NCI-H128 (cell line): ENCODE measurements at regions not wholly inside any gene's neighbourhood (a gene's known extent, or its start where the extent isn't known, plus 50 kb on each side); places are given as distances from the start of the nearest gene placed in this dataset.

ENCODE experiments used
- DNase-seq: peaks from one replicate; lab custom pipeline; 2025; ENCODE audit not compliant: unreplicated experiment; lab: John Stamatoyannopoulos, UW

DNA sequence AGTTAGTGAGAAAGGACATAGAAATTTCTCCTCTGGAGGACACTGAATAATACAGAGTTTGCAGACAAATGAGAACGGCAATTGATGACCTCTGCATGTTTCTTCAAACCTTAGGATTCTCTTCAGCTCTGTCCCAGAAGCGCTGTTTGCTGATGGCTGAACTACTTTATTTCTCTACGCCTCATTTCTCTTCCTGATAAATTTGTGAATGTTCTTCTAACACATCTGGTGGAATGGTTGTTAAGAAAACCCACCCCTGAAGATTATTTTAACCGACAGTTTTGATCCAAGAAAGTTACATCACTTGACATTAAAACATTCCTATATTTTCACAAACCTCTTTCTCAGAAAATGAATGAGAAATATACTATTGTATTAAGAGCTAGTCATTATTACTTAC is 1150.6 kb downstream of the DTWD2 start:
- no peak for DNase-seq

DNA sequence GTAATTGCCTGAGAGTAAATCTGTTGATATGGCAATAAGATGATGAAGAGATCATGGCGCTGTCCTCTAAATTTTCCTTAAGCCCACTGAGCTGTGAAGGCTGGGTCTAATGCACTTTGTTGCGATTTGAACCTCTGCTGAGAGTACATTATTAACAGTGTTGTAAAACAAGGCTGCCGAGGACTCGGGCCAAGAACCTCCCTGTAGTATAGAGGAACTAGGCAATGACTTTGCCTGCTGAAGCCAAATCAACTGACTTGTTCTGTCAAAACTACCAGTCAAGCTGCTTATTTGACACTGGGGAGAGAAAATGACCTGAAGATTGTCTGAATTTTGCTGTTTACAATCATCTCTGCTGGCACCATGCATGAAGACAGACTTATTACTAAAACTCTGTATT is 1154.7 kb downstream of the DTWD2 start:
- DNase-seq: no peak

DNA sequence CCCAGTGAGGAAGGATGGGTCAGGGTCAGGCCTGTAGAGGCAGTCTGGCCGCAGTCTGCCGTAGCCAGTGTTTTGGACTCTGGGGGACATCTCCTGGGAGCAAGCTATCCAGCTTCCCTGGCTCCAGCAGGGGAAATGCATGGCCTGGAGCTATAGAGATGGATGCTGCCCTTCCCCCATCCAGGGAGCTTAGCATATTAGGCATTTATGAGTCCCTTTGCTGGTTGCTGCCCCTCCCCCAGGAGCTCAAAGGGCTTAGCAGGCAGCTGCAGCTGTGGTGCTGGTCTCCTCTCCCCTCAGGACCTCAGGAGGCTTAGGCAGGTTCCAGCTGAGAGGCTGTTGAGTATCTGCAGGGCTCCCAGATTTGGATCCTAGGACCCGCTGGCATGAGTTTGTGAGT is 1158.7 kb downstream of the DTWD2 start:
- DNase-seq: no peak

DNA sequence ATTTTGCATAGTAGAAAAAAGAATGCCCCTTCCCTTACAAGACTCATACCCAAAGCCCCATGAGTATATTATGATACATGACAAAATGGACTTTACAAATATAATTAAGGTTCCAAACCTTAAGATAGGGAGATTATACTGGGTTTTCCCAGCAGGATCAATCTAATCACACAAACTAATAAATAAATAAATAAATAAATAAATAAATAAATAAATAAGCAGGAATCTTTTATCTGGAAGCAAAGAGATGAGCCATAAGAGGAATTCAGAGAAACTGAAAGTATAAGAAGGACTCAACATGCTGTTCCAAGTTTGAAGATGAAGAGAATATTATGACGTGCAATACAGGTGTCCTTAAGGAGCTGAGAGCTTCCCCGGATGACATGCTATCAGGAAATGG is 1174.5 kb downstream of the DTWD2 start:
- DNase-seq: no peak

DNA sequence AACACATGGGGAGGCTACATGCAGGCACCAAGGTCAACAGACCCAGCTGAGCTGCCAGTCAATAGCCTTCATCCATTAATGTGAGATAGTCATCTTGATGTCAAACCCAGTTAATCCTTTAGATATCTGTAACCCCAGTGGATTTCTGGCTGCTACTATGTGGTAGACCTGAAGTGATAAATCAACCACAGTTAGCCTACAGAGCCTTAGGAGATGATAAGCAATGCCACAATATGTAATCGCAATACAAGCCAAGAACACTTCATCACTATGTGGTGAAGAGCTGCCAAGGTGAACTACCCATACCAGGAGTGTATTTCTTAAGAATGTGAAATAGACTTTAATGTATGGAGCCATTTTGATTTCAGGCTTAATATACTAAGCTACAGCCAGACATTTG is 1175.5 kb downstream of the DTWD2 start:
- DNase-seq: no peak

DNA sequence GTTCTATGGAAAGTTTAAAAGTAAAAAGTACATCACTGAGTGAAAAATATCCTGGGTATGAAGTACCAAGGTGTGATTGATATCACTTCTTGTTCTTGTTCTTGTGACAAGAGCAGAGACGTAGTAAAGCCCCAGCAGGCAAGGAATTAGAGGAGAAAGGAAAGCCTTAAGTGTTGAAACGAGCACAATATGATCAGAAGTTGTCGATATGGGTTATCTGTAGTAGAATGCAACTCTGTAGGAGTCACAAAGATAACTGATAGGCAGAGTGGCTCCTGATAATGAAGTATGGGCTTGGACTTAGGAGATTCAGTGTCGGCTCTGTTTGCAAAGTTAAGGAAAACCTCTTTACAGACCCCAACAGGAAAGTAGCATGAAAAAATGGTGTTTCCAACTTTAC is 1179.1 kb downstream of the DTWD2 start:
- no peak for DNase-seq

DNA sequence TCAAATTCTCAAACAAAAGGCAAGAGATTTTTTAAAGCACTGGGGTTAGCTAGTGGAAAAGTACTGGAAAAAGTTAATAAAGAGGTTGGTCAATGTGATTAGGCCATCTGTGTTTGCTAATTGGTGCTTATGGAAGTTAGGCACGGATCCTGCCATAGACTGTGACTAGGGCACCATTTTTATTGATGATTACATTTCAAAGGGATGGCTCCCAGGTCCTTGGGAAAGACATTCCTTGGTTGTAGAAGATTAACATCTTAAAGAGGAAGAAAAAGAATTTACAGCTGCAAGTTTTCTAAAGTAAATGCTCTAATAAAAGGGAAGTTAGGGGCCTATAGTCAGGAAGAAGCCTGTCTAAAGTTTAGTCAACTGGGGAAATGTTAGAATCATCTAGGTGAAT is 1183.3 kb downstream of the DTWD2 start:
- no peak for DNase-seq

DNA sequence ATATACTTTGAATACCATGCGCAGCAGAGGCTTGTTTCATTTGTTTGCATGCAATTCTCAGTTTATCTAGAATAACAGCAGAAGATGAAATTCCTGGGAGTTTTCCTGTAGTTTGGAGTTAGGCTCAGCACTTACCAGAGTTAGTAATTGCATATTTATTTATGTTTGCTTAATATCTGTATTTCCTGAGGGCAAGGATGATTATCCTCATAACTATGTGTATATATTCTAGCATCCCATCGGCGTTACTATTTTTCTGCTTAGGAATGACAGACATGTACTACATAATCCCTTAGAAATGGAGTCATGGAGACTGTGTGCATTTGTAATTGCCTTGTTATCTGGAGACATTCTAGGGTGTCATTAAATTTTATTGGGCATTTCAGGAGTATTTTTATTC is 1184.8 kb downstream of the DTWD2 start:
- no peak for DNase-seq

DNA sequence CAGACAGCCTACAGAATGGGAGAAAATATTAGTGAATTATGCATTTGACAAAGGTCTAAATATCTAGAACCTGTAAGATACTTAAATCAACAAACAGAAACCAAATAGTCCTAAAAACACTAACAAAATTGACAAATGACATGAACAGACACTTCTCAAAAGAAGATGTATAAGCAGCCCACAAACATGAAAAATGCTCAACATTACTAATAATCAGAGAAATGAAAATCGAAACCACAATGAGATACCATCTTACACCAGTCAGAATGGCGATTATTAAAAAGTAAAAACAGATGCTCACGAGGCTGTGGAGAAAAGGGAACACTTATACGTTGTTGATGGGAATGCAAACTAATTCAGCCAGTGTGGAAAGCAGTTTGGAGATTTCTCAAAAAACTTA is 1186.8 kb downstream of the DTWD2 start:
- DNase-seq: no peak

DNA sequence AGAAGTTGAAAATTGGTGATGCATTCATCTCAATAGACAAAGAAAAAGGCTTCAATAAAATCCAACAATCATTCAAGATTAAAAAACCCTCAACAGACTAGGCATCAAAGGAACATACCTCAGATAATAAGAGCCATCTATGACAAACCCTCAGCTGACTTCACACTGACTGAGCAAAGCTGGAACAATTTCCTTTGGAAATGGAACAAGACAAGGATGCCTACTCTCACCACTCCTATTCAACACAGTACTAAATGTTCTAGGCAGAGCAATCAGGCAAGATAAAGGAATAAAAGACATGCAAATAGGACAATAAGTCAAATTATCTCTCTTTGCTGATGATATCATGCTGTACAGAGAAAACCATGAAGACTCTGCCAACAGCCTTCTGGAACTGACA is 1188.1 kb downstream of the DTWD2 start:
- no peak for DNase-seq

DNA sequence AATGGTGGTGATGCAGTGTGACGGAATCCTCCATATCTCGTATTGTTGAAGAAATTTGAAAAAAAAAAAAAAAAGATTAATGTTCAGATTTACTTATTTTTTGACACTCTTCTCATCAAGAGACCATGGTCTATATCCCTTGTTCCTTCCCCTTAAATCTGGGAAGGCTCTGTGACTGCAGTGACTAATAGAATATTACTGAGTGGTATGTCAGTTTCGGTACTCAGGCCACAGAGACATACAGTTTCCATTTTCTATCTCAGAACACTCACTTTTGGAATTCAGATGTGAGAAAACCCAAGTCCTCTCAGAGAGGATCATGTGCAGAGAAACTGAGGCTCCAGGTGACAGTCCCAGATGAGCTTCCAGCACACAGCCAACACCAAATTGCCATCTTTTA is 1193.5 kb downstream of the DTWD2 start:
- DNase-seq: no peak

DNA sequence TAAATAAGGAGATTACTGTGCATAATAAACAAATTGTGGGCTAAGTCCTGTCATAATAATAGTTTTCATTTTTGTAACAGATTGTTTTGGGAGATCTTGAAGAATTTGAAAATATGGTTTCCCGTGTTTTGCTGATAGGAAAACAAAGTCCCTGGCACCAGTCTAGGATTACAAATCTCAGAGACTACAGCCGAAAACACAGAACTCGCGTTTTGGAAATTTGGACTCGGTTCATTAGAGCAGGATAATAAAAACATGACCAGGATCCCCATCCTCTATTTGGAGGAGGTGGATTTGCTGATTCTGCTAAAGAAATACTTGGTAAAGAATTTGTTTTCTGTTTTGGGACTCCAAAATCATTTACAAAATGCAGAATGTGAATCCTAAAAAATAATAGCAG is 1194.4 kb downstream of the DTWD2 start:
- DNase-seq: no peak

DNA sequence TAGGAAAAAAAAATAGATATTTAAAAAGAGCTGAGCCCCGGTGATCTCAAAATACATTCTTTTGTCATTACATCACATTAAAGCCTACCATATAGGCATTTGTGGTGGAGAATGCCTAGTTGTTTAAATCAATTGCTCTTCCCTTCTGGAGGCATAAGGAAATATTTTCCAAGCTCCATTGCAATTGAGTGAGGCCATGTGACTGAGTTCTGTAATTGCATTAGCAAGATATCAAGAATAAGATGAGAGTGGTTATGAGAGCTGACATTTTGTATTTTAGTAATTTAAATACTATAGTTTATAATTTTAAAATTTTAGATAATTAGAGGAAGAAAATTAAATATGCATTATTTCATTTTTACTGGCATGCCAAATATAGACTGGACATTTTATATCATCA is 1195.9 kb downstream of the DTWD2 start:
- DNase-seq: no peak

DNA sequence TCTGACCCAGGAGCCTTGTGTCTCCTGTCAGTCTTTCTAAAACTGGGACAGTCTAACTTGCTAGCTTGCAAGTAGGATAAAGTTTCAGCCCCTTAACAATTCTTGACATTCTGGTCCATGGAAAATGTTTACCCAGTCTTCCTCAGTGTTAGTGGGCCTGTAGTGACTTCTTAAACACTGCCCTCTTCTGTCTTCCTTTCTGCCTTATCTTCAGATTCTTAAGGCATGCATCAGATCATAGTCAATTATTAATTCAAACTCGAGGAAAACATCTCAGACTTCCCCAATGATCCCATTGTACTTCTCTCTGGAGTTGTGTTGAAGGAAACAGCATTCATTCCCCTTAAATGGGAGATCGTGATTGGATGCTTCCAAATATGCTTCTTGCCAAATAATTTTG is 1199.8 kb downstream of the DTWD2 start:
- no peak for DNase-seq

DNA sequence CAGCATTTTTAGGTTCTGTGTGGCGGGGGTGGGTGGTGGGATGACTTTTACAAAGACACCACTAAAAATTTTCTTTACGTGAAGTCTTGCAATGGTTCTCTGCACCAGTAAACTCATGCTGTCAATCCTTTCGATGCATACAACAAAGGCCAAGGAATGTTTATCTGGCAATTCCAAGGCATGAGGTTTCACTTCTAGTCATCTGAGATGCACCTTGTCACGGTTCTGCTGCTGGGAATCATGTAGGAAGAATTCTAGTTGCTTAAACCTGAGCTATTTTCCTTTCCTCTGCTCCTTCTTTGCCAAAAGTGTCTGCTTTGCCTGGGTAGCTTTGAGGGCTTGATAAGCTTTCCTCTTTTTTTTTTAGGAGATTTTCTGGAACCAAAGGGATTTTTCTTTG is 1204.5 kb upstream of the SEMA6A start:
- no peak for DNase-seq

DNA sequence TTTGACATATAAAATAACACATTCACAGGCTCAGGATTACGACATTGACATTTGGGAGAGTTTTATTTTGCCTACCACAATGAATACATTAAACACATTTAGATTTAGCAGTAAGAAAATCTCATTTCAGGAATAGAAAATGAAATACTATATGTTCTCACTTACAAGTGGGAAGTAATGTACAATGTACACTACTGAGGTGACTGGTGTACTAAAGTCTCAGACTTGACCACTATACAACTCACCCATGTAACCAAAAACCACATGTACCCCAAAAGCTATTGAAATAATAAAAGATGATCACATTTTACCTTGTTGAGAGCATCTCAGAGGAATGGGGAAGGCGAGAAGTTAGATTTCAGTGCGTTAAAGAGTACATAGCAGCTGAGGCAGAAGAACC is 1202.4 kb upstream of the SEMA6A start:
- no peak for DNase-seq

DNA sequence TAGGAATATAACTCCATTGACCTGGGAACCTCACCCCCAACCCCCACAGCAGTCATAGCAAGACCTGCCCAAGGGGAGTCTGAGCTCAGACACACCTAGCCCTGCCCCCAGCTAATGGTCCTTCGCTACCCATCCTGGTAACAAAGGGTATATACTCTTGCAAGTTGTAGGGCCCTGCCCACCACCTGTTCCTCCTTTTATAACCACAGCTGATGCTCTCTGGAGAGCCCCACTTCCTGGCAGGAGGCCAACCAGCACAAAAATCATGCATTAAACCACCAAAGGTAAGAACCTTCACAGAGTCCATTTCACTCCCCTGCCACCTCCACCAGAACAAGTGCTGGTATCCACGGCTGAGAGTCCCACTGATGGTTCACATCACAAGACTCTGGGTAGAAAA is 1195.3 kb upstream of the SEMA6A start:
- no peak for DNase-seq

DNA sequence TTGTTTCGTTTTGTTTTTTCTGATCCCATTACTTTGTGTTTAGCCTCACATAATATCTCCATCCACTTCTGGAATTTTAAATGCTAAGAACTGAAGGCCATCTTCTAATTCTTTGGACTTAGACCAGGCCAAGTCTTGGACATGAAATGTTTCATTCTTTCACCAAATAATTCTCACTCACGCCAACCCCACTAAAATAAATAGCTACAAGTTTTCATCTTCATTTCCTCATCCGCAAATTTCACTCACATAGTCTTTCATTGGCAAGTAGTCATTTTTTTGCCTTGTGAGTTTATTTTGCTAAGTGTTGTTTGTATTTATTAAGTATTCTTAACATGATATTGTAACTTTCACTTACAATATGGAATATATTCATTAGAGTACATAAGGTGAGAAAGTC is 1188.6 kb upstream of the SEMA6A start:
- DNase-seq: no peak

DNA sequence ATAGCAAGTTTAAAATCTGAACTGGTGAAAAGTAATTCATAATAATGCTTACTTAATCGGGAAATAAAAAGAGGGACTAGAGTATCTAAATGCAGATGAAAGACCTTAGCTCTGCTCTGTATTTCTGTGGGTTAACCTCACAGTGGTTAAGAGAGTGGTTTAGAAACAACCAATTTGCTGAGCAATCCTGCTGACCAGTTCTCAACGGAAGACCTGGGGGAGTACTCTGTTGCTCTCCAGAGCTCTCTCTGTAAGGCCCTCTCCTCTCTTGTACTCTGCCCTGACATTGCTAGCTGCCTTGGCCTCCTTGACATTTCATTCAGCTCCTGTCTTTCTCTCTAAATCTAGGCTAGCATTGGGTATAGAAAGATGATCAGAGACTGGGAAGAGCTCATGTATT is 1186.6 kb upstream of the SEMA6A start:
- DNase-seq: no peak

DNA sequence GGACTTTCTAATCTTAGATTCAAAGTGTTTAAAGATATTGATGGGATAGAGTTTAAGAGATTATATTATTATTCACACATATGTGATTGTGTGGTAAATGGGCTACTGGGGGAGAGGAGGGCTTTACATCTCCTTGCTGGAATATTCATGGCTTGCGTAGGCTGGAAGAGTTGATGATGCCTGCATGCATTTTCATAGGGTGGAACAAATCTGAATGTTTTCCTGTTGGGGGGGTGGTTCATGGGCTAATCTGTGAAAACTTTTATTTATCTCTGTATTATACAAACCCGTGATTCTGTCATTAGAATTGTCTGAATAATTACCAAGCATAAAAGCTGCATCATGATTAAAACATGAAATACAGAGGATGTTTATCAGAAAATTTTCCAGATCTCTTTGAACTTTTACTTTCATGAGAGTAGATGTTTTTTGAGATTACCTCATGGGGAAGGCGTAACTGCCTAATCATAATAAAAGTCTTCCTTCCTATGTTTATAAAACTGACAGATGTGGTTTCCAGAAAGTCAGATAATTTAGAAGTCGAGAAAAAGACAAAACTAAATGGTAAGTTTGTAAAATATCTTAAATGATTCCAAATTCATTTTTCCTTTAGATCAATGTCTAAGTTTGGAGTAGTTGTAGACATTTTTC is 1185.4 kb upstream of the SEMA6A start:
- no peak for DNase-seq

DNA sequence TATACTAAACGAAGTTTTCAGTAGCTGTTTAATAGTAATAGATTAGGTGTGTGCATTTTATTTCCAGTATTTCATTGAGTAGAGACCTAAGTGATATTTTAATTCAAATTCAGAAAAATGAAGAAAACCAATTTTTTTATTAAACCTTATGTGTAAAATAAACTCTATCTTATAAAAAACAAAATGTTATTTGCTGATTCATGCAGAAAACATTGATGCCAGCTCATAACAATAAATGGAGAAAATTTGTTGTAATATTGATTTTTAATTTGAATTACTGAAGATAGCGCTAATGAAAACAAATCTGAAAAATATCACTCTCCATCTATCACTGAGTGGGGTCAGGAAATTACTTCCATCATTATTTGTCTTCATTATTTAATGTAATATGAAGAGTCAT is 1177.8 kb upstream of the SEMA6A start:
- DNase-seq: no peak

DNA sequence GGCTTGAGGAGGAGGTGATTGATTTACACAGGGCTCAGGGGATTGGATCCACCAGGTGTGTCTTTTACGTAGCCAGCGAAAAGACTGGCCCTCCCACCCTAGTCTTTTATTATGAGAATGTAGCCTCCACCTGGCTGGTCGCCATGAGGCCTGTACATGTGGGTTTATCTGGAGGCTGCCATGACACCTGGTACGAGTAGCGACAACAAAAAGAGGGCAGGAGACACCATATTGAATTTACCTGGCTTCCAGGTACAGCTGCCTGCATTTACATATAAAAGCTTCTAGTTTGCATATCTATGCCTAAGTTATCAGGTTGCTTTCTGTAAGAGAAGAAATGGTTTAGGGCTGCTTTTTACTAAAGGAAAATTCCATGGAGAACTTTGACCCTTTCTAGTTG is 1173.7 kb upstream of the SEMA6A start:
- DNase-seq: no peak

DNA sequence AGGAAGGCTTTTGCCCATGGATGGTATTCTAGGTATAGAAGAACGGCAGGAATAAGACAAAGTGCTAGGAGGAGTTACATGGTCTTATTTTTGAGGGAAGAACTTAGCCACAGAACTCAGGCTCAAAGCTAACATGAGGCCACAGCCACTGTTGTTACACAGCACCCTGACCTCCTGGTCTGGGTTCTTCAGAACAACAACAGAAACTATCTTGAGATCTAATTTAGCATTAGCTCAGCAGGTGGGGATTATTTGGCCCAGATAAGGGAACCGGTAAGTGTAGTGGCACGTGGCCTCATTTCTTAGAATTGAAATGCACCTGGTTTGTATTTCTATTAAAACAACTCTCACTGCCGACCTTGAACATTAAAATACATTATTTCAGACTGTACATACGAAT is 1168.7 kb upstream of the SEMA6A start:
- no peak for DNase-seq
